CD14-positive monocyte (primary cell): ENCODE measurements at regions not wholly inside any gene's neighbourhood (a gene's known extent, or its start where the extent isn't known, plus 50 kb on each side); places are given as distances from the start of the nearest gene placed in this dataset.

Source experiments
- DNase-seq, 3 donors: peaks; one replicate each; pipeline ENCODE4 v3.0.0-alpha.2; 2011 to 2022
- H2AFZ ChIP-seq: 2 replicates; pipeline ENCODE4 v1.6.0; 2012; ENCODE audit warnings: mild to moderate bottlenecking, low read depth, low read length, inconsistent platforms; ENCODE audit not compliant: insufficient read depth, poor library complexity, severe bottlenecking
- H3K27ac ChIP-seq, 2 donors: 1 replicate in 1 of 2; 2 replicates in 1 of 2; pipeline ENCODE4 v1.5.1; 2012 to 2013; ENCODE audit warnings: low read length in 2 of 2, control low read depth in 1 of 2, inconsistent platforms in 1 of 2, low read depth in 1 of 2, mild to moderate bottlenecking in 1 of 2
- H3K27me3 ChIP-seq, 2 donors: one replicate each; pipeline versions ENCODE4 v1.6.0 to v1.6.1; 2011 to 2013; ENCODE audit warnings: low read length in 2 of 2; ENCODE audit not compliant: control insufficient read depth in 2 of 2, insufficient read depth in 2 of 2
- H3K36me3 ChIP-seq, 2 donors: replicated peaks in 1 of 2; 1 replicate in 1 of 2; 2 replicates in 1 of 2; pipeline versions ENCODE4 v1.5.1 to v1.6.1; 2012 to 2013; ENCODE audit warnings: low read length in 2 of 2, control low read depth in 1 of 2, inconsistent platforms in 1 of 2, mild to moderate bottlenecking in 1 of 2; ENCODE audit not compliant: insufficient read depth in 2 of 2, control insufficient read depth in 1 of 2
- H3K4me1 ChIP-seq, 2 donors: 1 replicate in 1 of 2; 2 replicates in 1 of 2; pipeline versions ENCODE4 v1.5.1 to v1.6.1; 2012 to 2013; ENCODE audit warnings: low read length in 2 of 2, control low read depth in 1 of 2, inconsistent platforms in 1 of 2, mild to moderate bottlenecking in 1 of 2, moderate library complexity in 1 of 2; ENCODE audit not compliant: insufficient read depth in 2 of 2, control insufficient read depth in 1 of 2
- H3K4me2 ChIP-seq: replicated peaks from 2 replicates; pipeline ENCODE3; 2012; ENCODE audit warnings: low read length, moderate library complexity, mild to moderate bottlenecking; ENCODE audit not compliant: poor library complexity, severe bottlenecking; ENCODE audit errors: extremely low read depth
- H3K4me3 ChIP-seq, 3 experiments: fragments of 200-600 bp in 1 of 3; sonication (generic) in 1 of 3; replicated peaks in 1 of 3; 1 replicate in 2 of 3; 2 replicates in 1 of 3; pipeline ENCODE4 v1.5.1; 2011 to 2013; ENCODE audit warnings: low read length in 3 of 3, mild to moderate bottlenecking in 3 of 3, control low read depth in 2 of 3, low read depth in 2 of 3, inconsistent platforms in 1 of 3, moderate library complexity in 1 of 3
- H3K79me2 ChIP-seq: 2 replicates; pipeline ENCODE4 v1.6.0; 2012; ENCODE audit warnings: mild to moderate bottlenecking, control low read depth, inconsistent platforms, low read length, moderate library complexity; ENCODE audit not compliant: insufficient read depth
- H3K9ac ChIP-seq: 2 replicates; pipeline ENCODE4 v1.6.0; 2017; ENCODE audit warnings: low read length, mild to moderate bottlenecking; ENCODE audit not compliant: insufficient read depth, poor library complexity, severe bottlenecking
- H3K9me3 ChIP-seq, 2 donors: replicated peaks in 1 of 2; 1 replicate in 1 of 2; 2 replicates in 1 of 2; pipeline versions ENCODE4 v1.5.1 to v1.6.1; 2012 to 2013; ENCODE audit warnings: low read length in 2 of 2, control low read depth in 1 of 2; ENCODE audit not compliant: control insufficient read depth in 1 of 2, insufficient read depth in 1 of 2
- H4K20me1 ChIP-seq: 2 replicates; pipeline ENCODE4 v1.6.0; 2012; ENCODE audit warnings: mild to moderate bottlenecking, low read length, control low read depth, moderate library complexity; ENCODE audit not compliant: insufficient read depth
- H3K27ac Mint-ChIP-seq, 7 donors: one replicate each; pipeline ENCODE4 v1.8.0; 2020; ENCODE audit warnings: mild to moderate bottlenecking in 7 of 7, mixed read lengths in 7 of 7, moderate library complexity in 6 of 7, inconsistent platforms in 2 of 7
- H3K27me3 Mint-ChIP-seq, 3 donors: one replicate each; pipeline ENCODE4 v1.8.0; 2021 to 2022; ENCODE audit warnings: low read depth in 3 of 3, mild to moderate bottlenecking in 3 of 3, mixed read lengths in 3 of 3, moderate library complexity in 3 of 3, inconsistent platforms in 1 of 3
- H3K36me3 Mint-ChIP-seq, 2 donors: one replicate each; pipeline ENCODE4 v1.8.0; 2020; ENCODE audit warnings: mixed read lengths in 2 of 2, inconsistent platforms in 1 of 2, mild to moderate bottlenecking in 1 of 2
- H3K4me1 Mint-ChIP-seq: one replicate; pipeline ENCODE4 v1.8.0; 2020; ENCODE audit warnings: mild to moderate bottlenecking, mixed read lengths
- H3K4me3 Mint-ChIP-seq, 2 donors: one replicate each; pipeline ENCODE4 v1.8.0; 2020; ENCODE audit warnings: mild to moderate bottlenecking in 2 of 2, mixed read lengths in 2 of 2, moderate library complexity in 1 of 2
- H3K9me3 Mint-ChIP-seq, 7 donors: one replicate each; pipeline ENCODE4 v1.8.0; 2020 to 2022; ENCODE audit warnings: mixed read lengths in 7 of 7, mild to moderate bottlenecking in 6 of 7, moderate library complexity in 6 of 7, inconsistent platforms in 2 of 7
- CTCF ChIP-seq: fragments of 200-600 bp; IDR thresholded peaks from one replicate; pipeline ENCODE4 v1.8.0; 2022; ENCODE audit warnings: antibody characterized with exemption, mild to moderate bottlenecking
- WGBS: methylation state at CpG from one replicate; pipeline ENCODE4 v1.1.5; 2013; ENCODE audit warnings: missing lambda C conversion rate; ENCODE audit not compliant: insufficient coverage; 5-methylcytosine and 5-hydroxymethylcytosine counted together
- intact Hi-C, 2 donors: fragments of 100-400 bp; cut with micrococcal nuclease; formaldehyde crosslinking; loops; one replicate each; pipeline versions ENCODE4 v1.15.0 to v1.15.1; 2023

DNA sequence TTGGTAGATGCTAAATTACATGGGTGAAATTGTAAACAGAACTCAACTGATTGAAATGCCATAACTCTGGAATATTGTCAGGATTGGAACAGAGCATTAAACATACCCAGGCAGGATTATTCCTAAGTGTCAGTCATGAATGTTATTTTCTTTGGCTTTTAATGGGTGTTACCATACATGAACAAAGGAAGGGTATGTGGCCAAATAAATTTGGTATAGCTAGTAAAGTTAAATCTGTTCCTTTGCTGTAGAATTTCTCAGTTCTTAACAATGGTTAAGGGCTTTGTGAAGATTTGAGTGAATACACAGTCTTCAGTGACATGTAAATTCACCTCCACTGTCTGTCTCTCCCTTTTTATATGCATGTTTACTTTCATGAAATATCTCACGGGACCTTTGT is 679.5 kb upstream of the CDH8 start:
- Histone ChIP-seq H3K79me2 (no peaks in the 10 kb centered on the region), H3K36me3 (no peaks in the 10 kb centered on the region), H4K20me1 (no peaks in the 10 kb centered on the region), H3K4me3 (no peak overlapping the region), H3K4me2 (no peak overlapping the region), H3K9ac (no peak overlapping the region), H3K4me1 (no peaks in the 10 kb centered on the region), H2AFZ (no peak overlapping the region), H3K9me3 (no peaks in the 10 kb centered on the region), H3K27me3 (no peaks in the 10 kb centered on the region), H3K27ac (no peak overlapping the region)
- DNase-seq = no peak
- no peak for TF ChIP-seq CTCF
- peaks cover 0 to 12% (median 3%) of the 10 kb centered on the region in 7 donors for H3K9me3 Mint-ChIP-seq
- H3K4me3 Mint-ChIP-seq = no peak overlapping the region
- no peaks in the 10 kb centered on the region for H3K36me3 Mint-ChIP-seq
- no peaks in the 10 kb centered on the region for H3K4me1 Mint-ChIP-seq
- no CpG with 5 or more reads among the region's 1 CpG for WGBS
- no peak overlapping the region for H3K27ac Mint-ChIP-seq
- intact Hi-C loops = no loop called here
- no peaks in the 10 kb centered on the region for H3K27me3 Mint-ChIP-seq

- H3K9me3 ChIP-seq = peaks cover 0 to 6% of the 10 kb centered on the region in 2 donors
- H3K4me3 Mint-ChIP-seq = no peak overlapping the region
- WGBS = no CpG with 5 or more reads among the region's 1 CpG
- no peaks in the 10 kb centered on the region for H3K4me1 ChIP-seq
- H3K9ac ChIP-seq = no peak overlapping the region
- no peak for DNase-seq
- H4K20me1 ChIP-seq = no peaks in the 10 kb centered on the region
- H3K27me3 Mint-ChIP-seq = peaks cover 0 to 2% (median 0%) of the 10 kb centered on the region in 3 donors
- no peak overlapping the region for H3K27ac Mint-ChIP-seq
- TF ChIP-seq CTCF = no peak
- no peaks in the 10 kb centered on the region for H3K36me3 Mint-ChIP-seq
- peaks cover 0 to 5% (median 2%) of the 10 kb centered on the region in 7 donors for H3K9me3 Mint-ChIP-seq
- no peaks in the 10 kb centered on the region for H3K27me3 ChIP-seq
- no peak overlapping the region for H3K4me3 ChIP-seq
- no peaks in the 10 kb centered on the region for H3K4me1 Mint-ChIP-seq
- no peak overlapping the region for H3K27ac ChIP-seq
- H3K4me2 ChIP-seq = no peak overlapping the region
- H3K36me3 ChIP-seq = no peaks in the 10 kb centered on the region
- H3K79me2 ChIP-seq = no peaks in the 10 kb centered on the region
- no peak overlapping the region for H2AFZ ChIP-seq
- intact Hi-C loops = no loop called here
Observed at GRCh38 chr16:62712566-62712965, 676.3 kb upstream of the CDH8 start.
